ENCODE measurements at regions not wholly inside any gene's neighbourhood (a gene's known extent, or its start where the extent isn't known, plus 50 kb on each side); places are given as distances from the start of the nearest gene placed in this dataset.

GRCh38 chr11:121688055-121688491, 235.3 kb upstream of the SORL1-AS1 start:
- TF ChIP-seq EZH2phosphoT487 (conservative IDR thresholded peaks at IDR 0.05; ENCODE audit: low read length) (no peak), CTCF (IDR thresholded peaks at IDR 0.05; ENCODE audit: insufficient read depth, low read length, poor library complexity, severe bottlenecking) (no peak)

Data from SU-DHL-6 (cell line).